T-helper 1 cell treated with Interleukin-12 subunit alpha and Interleukin-12 subunit beta and Interleukin-4 antibody, amounts not matched to agents 30 μg/mL and 1 μg/mL, for 36 hours (primary cell): ENCODE measurements at regions not wholly inside any gene's neighbourhood (a gene's known extent, or its start where the extent isn't known, plus 50 kb on each side); places are given as distances from the start of the nearest gene placed in this dataset.

Experiments
- H3K27ac Mint-ChIP-seq: one replicate; pipeline ENCODE4 v1.8.0; 2021; ENCODE audit warnings: mild to moderate bottlenecking, mixed read lengths
- H3K27me3 Mint-ChIP-seq: one replicate; pipeline ENCODE4 v1.8.0; 2021; ENCODE audit warnings: low read depth, mixed read lengths
- H3K36me3 Mint-ChIP-seq: one replicate; pipeline ENCODE4 v1.8.0; 2021; ENCODE audit warnings: low read depth, mixed read lengths
- H3K4me1 Mint-ChIP-seq: one replicate; pipeline ENCODE4 v1.8.0; 2021; ENCODE audit warnings: low read depth, mixed read lengths
- H3K4me3 Mint-ChIP-seq: one replicate; pipeline ENCODE4 v1.8.0; 2021; ENCODE audit warnings: mild to moderate bottlenecking, moderate library complexity, mixed read lengths
- H3K9me3 Mint-ChIP-seq: one replicate; pipeline ENCODE4 v1.8.0; 2021; ENCODE audit warnings: mixed read lengths

- Mint-ChIP-seq H3K4me1 (no peaks in the 10 kb centered on the region), H3K27ac (no peak overlapping the region), H3K9me3 (no peaks in the 10 kb centered on the region), H3K36me3 (no peaks in the 10 kb centered on the region), H3K27me3 (no peaks in the 10 kb centered on the region), H3K4me3 (no peak overlapping the region)
Measured at GRCh38 chr3:25086721-25087120, 341.3 kb upstream of the RARB start.

- H3K27me3 Mint-ChIP-seq, result no peaks in the 10 kb centered on the region
- no peak overlapping the region for H3K27ac Mint-ChIP-seq
- no peaks in the 10 kb centered on the region for H3K36me3 Mint-ChIP-seq
- no peaks in the 10 kb centered on the region for H3K9me3 Mint-ChIP-seq
- no peak overlapping the region for H3K4me3 Mint-ChIP-seq
- H3K4me1 Mint-ChIP-seq, result no peaks in the 10 kb centered on the region
Measured at GRCh38 chr3:25088284-25088683, 339.8 kb upstream of the RARB start.

GRCh38 chr3:25090698-25091453 lies 337.2 kb upstream of the RARB start:
- H3K4me3 Mint-ChIP-seq, result no peak overlapping the region
- H3K9me3 Mint-ChIP-seq, result no peaks in the 10 kb centered on the region
- no peaks in the 10 kb centered on the region for H3K4me1 Mint-ChIP-seq
- no peak overlapping the region for H3K27ac Mint-ChIP-seq
- H3K36me3 Mint-ChIP-seq, result no peaks in the 10 kb centered on the region
- H3K27me3 Mint-ChIP-seq, result no peaks in the 10 kb centered on the region

- H3K4me3 Mint-ChIP-seq, result no peak overlapping the region
- no peaks in the 10 kb centered on the region for H3K4me1 Mint-ChIP-seq
- no peaks in the 10 kb centered on the region for H3K27me3 Mint-ChIP-seq
- H3K36me3 Mint-ChIP-seq, result no peaks in the 10 kb centered on the region
- H3K9me3 Mint-ChIP-seq, result no peaks in the 10 kb centered on the region
- no peak overlapping the region for H3K27ac Mint-ChIP-seq
Measured at GRCh38 chr3:25091934-25092333, 336.1 kb upstream of the RARB start.

- no peaks in the 10 kb centered on the region for H3K9me3 Mint-ChIP-seq
- H3K27ac Mint-ChIP-seq, result no peak overlapping the region
- no peaks in the 10 kb centered on the region for H3K4me1 Mint-ChIP-seq
- no peak overlapping the region for H3K4me3 Mint-ChIP-seq
- H3K27me3 Mint-ChIP-seq, result no peaks in the 10 kb centered on the region
- H3K36me3 Mint-ChIP-seq, result no peaks in the 10 kb centered on the region
Measured at GRCh38 chr3:25094932-25095685, 333.0 kb upstream of the RARB start.

- H3K9me3 Mint-ChIP-seq, result no peaks in the 10 kb centered on the region
- no peak overlapping the region for H3K4me3 Mint-ChIP-seq
- no peaks in the 10 kb centered on the region for H3K27me3 Mint-ChIP-seq
- H3K36me3 Mint-ChIP-seq, result no peaks in the 10 kb centered on the region
- no peak overlapping the region for H3K27ac Mint-ChIP-seq
- no peaks in the 10 kb centered on the region for H3K4me1 Mint-ChIP-seq
Measured at GRCh38 chr3:25096536-25096935, 331.5 kb upstream of the RARB start.

- no peak overlapping the region for H3K27ac Mint-ChIP-seq
- H3K27me3 Mint-ChIP-seq, result no peaks in the 10 kb centered on the region
Measured at GRCh38 chr3:25097023-25097422, 331.0 kb upstream of the RARB start.

GRCh38 chr3:25099666-25100065 lies 328.4 kb upstream of the RARB start:
- no peaks in the 10 kb centered on the region for H3K4me1 Mint-ChIP-seq

More at GRCh38 chr3:25097023-25097422, 331.0 kb upstream of the RARB start:
- Mint-ChIP-seq H3K4me1 (no peaks in the 10 kb centered on the region), H3K36me3 (no peaks in the 10 kb centered on the region), H3K9me3 (no peaks in the 10 kb centered on the region), H3K4me3 (no peak overlapping the region)

GRCh38 chr3:25103391-25103790 lies 324.7 kb upstream of the RARB start:
- H3K27me3 Mint-ChIP-seq, result no peaks in the 10 kb centered on the region

More at GRCh38 chr3:25099666-25100065, 328.4 kb upstream of the RARB start:
- Mint-ChIP-seq H3K36me3 (no peaks in the 10 kb centered on the region), H3K27me3 (no peaks in the 10 kb centered on the region), H3K9me3 (no peaks in the 10 kb centered on the region), H3K27ac (no peak overlapping the region), H3K4me3 (no peak overlapping the region)

GRCh38 chr3:25107918-25108617 lies 320.0 kb upstream of the RARB start:
- H3K4me1 Mint-ChIP-seq, result no peaks in the 10 kb centered on the region
- H3K36me3 Mint-ChIP-seq, result no peaks in the 10 kb centered on the region
- no peaks in the 10 kb centered on the region for H3K9me3 Mint-ChIP-seq
- no peak overlapping the region for H3K4me3 Mint-ChIP-seq
- H3K27ac Mint-ChIP-seq, result no peak overlapping the region
- H3K27me3 Mint-ChIP-seq, result no peaks in the 10 kb centered on the region

More at GRCh38 chr3:25103391-25103790, 324.7 kb upstream of the RARB start:
- Mint-ChIP-seq H3K36me3 (no peaks in the 10 kb centered on the region), H3K9me3 (no peaks in the 10 kb centered on the region), H3K27ac (no peak overlapping the region), H3K4me3 (no peak overlapping the region), H3K4me1 (no peaks in the 10 kb centered on the region)

- no peaks in the 10 kb centered on the region for H3K27me3 Mint-ChIP-seq
- H3K36me3 Mint-ChIP-seq, result no peaks in the 10 kb centered on the region
- no peak overlapping the region for H3K27ac Mint-ChIP-seq
- no peaks in the 10 kb centered on the region for H3K4me1 Mint-ChIP-seq
- H3K9me3 Mint-ChIP-seq, result no peaks in the 10 kb centered on the region
- no peak overlapping the region for H3K4me3 Mint-ChIP-seq
Measured at GRCh38 chr3:25110642-25111041, 317.4 kb upstream of the RARB start.

- Mint-ChIP-seq H3K4me1 (no peaks in the 10 kb centered on the region), H3K27me3 (no peaks in the 10 kb centered on the region), H3K9me3 (no peaks in the 10 kb centered on the region), H3K36me3 (no peaks in the 10 kb centered on the region), H3K27ac (no peak overlapping the region), H3K4me3 (no peak overlapping the region)
Measured at GRCh38 chr3:25113891-25114290, 314.2 kb upstream of the RARB start.

GRCh38 chr3:25114532-25114931 lies 313.5 kb upstream of the RARB start:
- H3K27ac Mint-ChIP-seq, result no peak overlapping the region
- no peak overlapping the region for H3K4me3 Mint-ChIP-seq
- H3K4me1 Mint-ChIP-seq, result no peaks in the 10 kb centered on the region
- no peaks in the 10 kb centered on the region for H3K36me3 Mint-ChIP-seq
- no peaks in the 10 kb centered on the region for H3K9me3 Mint-ChIP-seq
- no peaks in the 10 kb centered on the region for H3K27me3 Mint-ChIP-seq

- Mint-ChIP-seq H3K27ac (no peak overlapping the region), H3K36me3 (no peaks in the 10 kb centered on the region), H3K4me3 (no peak overlapping the region), H3K9me3 (no peaks in the 10 kb centered on the region), H3K27me3 (no peaks in the 10 kb centered on the region), H3K4me1 (no peaks in the 10 kb centered on the region)
Measured at GRCh38 chr3:25117005-25117593, 311.0 kb upstream of the RARB start.
